ENCODE measurements at regions not wholly inside any gene's neighbourhood (a gene's known extent, or its start where the extent isn't known, plus 50 kb on each side); places are given as distances from the start of the nearest gene placed in this dataset.

- Histone ChIP-seq H3K9me2 (ENCODE audit: insufficient read depth) (no peaks in the 10 kb centered on the region), H3K4me3 (no peak overlapping the region), H3K27me3 (replicated peaks; ENCODE audit: insufficient read depth) (no peaks in the 10 kb centered on the region), H2AFZ (no peak overlapping the region), H3K27ac (no peak overlapping the region), H3K4me1 (ENCODE audit: insufficient read depth) (no peaks in the 10 kb centered on the region), H3F3A (ENCODE audit: insufficient read depth) (no peaks in the 10 kb centered on the region), H3K4me2 (ENCODE audit: unreplicated experiment) (no peak overlapping the region), H3K9ac (no peak overlapping the region), H3K36me3 (ENCODE audit: low read depth) (no peaks in the 10 kb centered on the region), H3K79me2 (ENCODE audit: insufficient read depth) (no peaks in the 10 kb centered on the region), H4K20me1 (ENCODE audit: insufficient read depth) (no peaks in the 10 kb centered on the region), H3K9me3 (ENCODE audit: low read depth) (no peaks in the 10 kb centered on the region)
- WGBS, 2 experiments (ENCODE audit: low coverage in 1 of 2, low lambda C conversion rate in 2 of 2, missing lambda C conversion rate in 2 of 2): 56% methylated on average over 5 of the region's 6 CpGs; no CpG with 5 or more reads in 1 of the 2 experiments
- in situ Hi-C loops (cut with MboI): loop anchor here (25.0 kb wide), 1 partner anchor 97 kb away; no protein-coding TSS in a partner anchor
- DNase-seq: no peak
- no peak for TF ChIP-seq EZH2 (IDR thresholded peaks at IDR 0.05; ENCODE audit: insufficient read depth, poor library complexity, severe bottlenecking)
- TF ChIP-seq EZH2phosphoT487 (IDR thresholded peaks at IDR 0.05; ENCODE audit: insufficient read depth, low read depth): no peak
Observed at GRCh38 chrY:7240101-7240500, 328.5 kb upstream of the AMELY start.

GRCh38 chrY:7211971-7212370 lies 300.4 kb upstream of the AMELY start:
- H3K79me2 ChIP-seq (ENCODE audit: insufficient read depth): no peaks in the 10 kb centered on the region
- no peaks in the 10 kb centered on the region for H3K9me2 ChIP-seq (ENCODE audit: insufficient read depth)
- no peaks in the 10 kb centered on the region for H3F3A ChIP-seq (ENCODE audit: insufficient read depth)
- WGBS, 2 experiments (ENCODE audit: low coverage in 1 of 2, low lambda C conversion rate in 2 of 2, missing lambda C conversion rate in 2 of 2): 39 to 52% methylated on average over 3 to 5 of the region's 5 CpGs
- no peaks in the 10 kb centered on the region for H3K9me3 ChIP-seq (ENCODE audit: low read depth)
- no peak overlapping the region for H3K4me2 ChIP-seq (ENCODE audit: unreplicated experiment)
- no peaks in the 10 kb centered on the region for H3K4me1 ChIP-seq (ENCODE audit: insufficient read depth)
- TF ChIP-seq EZH2 (IDR thresholded peaks at IDR 0.05; ENCODE audit: insufficient read depth, poor library complexity, severe bottlenecking) (no peak), EZH2phosphoT487 (IDR thresholded peaks at IDR 0.05; ENCODE audit: insufficient read depth, low read depth) (no peak)
- H3K27me3 ChIP-seq (replicated peaks; ENCODE audit: insufficient read depth): no peaks in the 10 kb centered on the region
- no peak overlapping the region for H3K9ac ChIP-seq
- no peaks in the 10 kb centered on the region for H3K36me3 ChIP-seq (ENCODE audit: low read depth)
- DNase-seq: no peak
- H3K27ac ChIP-seq: no peak overlapping the region
- in situ Hi-C loops (cut with MboI): no loop called here
- H4K20me1 ChIP-seq (ENCODE audit: insufficient read depth): no peaks in the 10 kb centered on the region
- H2AFZ ChIP-seq: no peak overlapping the region
- H3K4me3 ChIP-seq: no peak overlapping the region

DNA sequence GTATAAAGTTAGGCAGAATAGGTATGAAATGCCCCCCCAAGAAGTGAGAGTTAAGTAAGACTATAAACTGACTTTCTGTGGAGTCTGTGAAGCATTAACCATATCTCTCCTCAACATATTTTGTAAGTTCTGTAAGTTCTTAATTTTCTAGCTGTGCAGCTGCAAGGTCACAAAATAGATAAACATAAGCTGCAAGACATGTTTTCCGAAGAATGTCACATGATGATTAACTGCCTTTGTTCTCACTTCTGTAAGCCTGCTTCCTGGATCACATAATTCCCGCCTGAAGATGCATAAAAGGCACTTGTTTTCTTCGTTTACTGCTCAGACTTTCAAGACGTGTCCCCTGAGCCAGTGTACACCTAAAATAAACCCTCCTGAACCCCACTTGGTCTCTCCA lies 292.9 kb upstream of the AMELY start:
- H2AFZ ChIP-seq: no peak overlapping the region
- WGBS, 2 experiments (ENCODE audit: low coverage in 1 of 2, low lambda C conversion rate in 2 of 2, missing lambda C conversion rate in 2 of 2): 15 to 24% methylated on average over 4 of the region's 4 CpGs
- H3K4me2 ChIP-seq (ENCODE audit: unreplicated experiment): no peak overlapping the region
- no peaks in the 10 kb centered on the region for H3K36me3 ChIP-seq (ENCODE audit: low read depth)
- no peaks in the 10 kb centered on the region for H4K20me1 ChIP-seq (ENCODE audit: insufficient read depth)
- H3K27ac ChIP-seq: no peak overlapping the region
- in situ Hi-C loops (cut with MboI): no loop called here
- H3F3A ChIP-seq (ENCODE audit: insufficient read depth): no peaks in the 10 kb centered on the region
- no peaks in the 10 kb centered on the region for H3K79me2 ChIP-seq (ENCODE audit: insufficient read depth)
- no peaks in the 10 kb centered on the region for H3K27me3 ChIP-seq (replicated peaks; ENCODE audit: insufficient read depth)
- H3K4me3 ChIP-seq: no peak overlapping the region
- no peak overlapping the region for H3K9ac ChIP-seq
- no peak for TF ChIP-seq EZH2phosphoT487 (IDR thresholded peaks at IDR 0.05; ENCODE audit: insufficient read depth, low read depth)
- TF ChIP-seq EZH2 (IDR thresholded peaks at IDR 0.05; ENCODE audit: insufficient read depth, poor library complexity, severe bottlenecking): no peak
- H3K9me3 ChIP-seq (ENCODE audit: low read depth): no peaks in the 10 kb centered on the region
- no peaks in the 10 kb centered on the region for H3K9me2 ChIP-seq (ENCODE audit: insufficient read depth)
- no peaks in the 10 kb centered on the region for H3K4me1 ChIP-seq (ENCODE audit: insufficient read depth)
- DNase-seq: no peak

DNA sequence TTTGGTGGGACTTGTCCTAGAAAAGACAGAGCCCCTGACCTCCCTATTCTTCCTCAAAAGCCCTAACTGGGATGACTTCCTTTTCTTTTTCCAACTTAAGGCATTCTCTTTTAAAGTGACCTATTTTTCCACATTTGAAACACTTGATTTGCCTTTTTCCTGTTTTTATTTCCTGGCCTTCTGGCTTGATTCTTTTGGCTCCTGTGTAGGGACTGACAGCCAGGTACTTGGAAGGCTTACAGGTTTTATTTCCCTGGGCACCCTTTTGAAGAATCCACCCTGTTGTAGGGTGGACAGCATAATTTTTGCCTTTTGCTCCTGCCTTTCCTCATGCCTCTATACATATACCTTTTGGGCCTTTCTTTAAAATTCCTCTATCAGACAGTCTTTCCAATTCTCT lies 271.0 kb upstream of the AMELY start:
- Histone ChIP-seq H3K9me3 (ENCODE audit: low read depth) (no peaks in the 10 kb centered on the region), H3K36me3 (ENCODE audit: low read depth) (no peaks in the 10 kb centered on the region), H4K20me1 (ENCODE audit: insufficient read depth) (no peaks in the 10 kb centered on the region), H2AFZ (no peak overlapping the region), H3F3A (ENCODE audit: insufficient read depth) (peaks cover 12% of the 10 kb centered on the region; the same call in 1 of the 2 replicates), H3K9me2 (ENCODE audit: insufficient read depth) (no peaks in the 10 kb centered on the region), H3K4me3 (no peak overlapping the region), H3K4me1 (ENCODE audit: insufficient read depth) (peaks cover 10% of the 10 kb centered on the region), H3K27ac (no peak overlapping the region), H3K27me3 (replicated peaks; ENCODE audit: insufficient read depth) (no peaks in the 10 kb centered on the region), H3K9ac (no peak overlapping the region), H3K4me2 (ENCODE audit: unreplicated experiment) (no peak overlapping the region), H3K79me2 (ENCODE audit: insufficient read depth) (no peaks in the 10 kb centered on the region)
- no peak for DNase-seq
- in situ Hi-C loops (cut with MboI): no loop called here
- no peak for TF ChIP-seq EZH2phosphoT487 (IDR thresholded peaks at IDR 0.05; ENCODE audit: insufficient read depth, low read depth)
- no peak for TF ChIP-seq EZH2 (IDR thresholded peaks at IDR 0.05; ENCODE audit: insufficient read depth, poor library complexity, severe bottlenecking)

- peak overlapping the region; percentile 74 for H3K9ac ChIP-seq
- TF ChIP-seq EZH2phosphoT487 (IDR thresholded peaks at IDR 0.05; ENCODE audit: insufficient read depth, low read depth) (no peak), EZH2 (IDR thresholded peaks at IDR 0.05; ENCODE audit: insufficient read depth, poor library complexity, severe bottlenecking) (no peak)
- peak overlapping the region; percentile 68 for H3K4me2 ChIP-seq (ENCODE audit: unreplicated experiment)
Observed at GRCh38 chrY:7177631-7178030, 266.1 kb upstream of the AMELY start.

More at GRCh38 chrY:7177631-7178030, 266.1 kb upstream of the AMELY start:
- no peaks in the 10 kb centered on the region for H4K20me1 ChIP-seq (ENCODE audit: insufficient read depth)
- H3K79me2 ChIP-seq (ENCODE audit: insufficient read depth): no peaks in the 10 kb centered on the region
- H3K36me3 ChIP-seq (ENCODE audit: low read depth): no peaks in the 10 kb centered on the region
- H3K27me3 ChIP-seq (replicated peaks; ENCODE audit: insufficient read depth): no peaks in the 10 kb centered on the region
- H3F3A ChIP-seq (ENCODE audit: insufficient read depth): peaks cover 12% of the 10 kb centered on the region; the same call in 1 of the 2 replicates
- H3K4me1 ChIP-seq (ENCODE audit: insufficient read depth): peaks cover 15% of the 10 kb centered on the region
- H3K4me3 ChIP-seq: peak overlapping the region; percentile 51
- H3K27ac ChIP-seq: peak overlapping the region; percentile 88
- no peaks in the 10 kb centered on the region for H3K9me2 ChIP-seq (ENCODE audit: insufficient read depth)
- in situ Hi-C loops (cut with MboI): no loop called here
- H3K9me3 ChIP-seq (ENCODE audit: low read depth): no peaks in the 10 kb centered on the region
- peak overlapping the region; percentile 41 for H2AFZ ChIP-seq
- WGBS, 2 experiments (ENCODE audit: low coverage in 1 of 2, low lambda C conversion rate in 2 of 2, missing lambda C conversion rate in 2 of 2): 15 to 21% methylated on average over 5 of the region's 5 CpGs
- peak; percentile 80 for DNase-seq
